ENCODE measurements at regions not wholly inside any gene's neighbourhood (a gene's known extent, or its start where the extent isn't known, plus 50 kb on each side); places are given as distances from the start of the nearest gene placed in this dataset.

DNA sequence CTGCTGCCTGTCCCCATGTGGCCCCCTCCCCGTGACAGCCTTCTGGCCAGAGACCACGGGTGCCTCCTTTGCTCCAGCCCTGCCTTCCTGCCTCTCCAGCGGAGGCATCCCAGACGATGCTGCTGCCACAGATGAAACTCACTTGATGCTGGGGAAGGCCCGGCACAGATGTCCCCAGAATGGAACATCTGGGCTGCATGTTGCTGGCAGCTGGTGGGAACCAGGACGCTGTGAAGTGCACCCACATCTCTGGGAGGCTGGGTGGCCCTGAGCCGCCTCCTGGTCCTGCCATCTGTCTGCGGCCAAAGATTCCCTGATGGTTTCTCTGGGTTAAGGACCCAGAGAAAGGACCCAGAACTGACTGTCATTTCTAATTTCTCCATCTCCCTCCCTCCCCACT lies 51.9 kb upstream of the PTPRS start:
- DNase-seq (ENCODE audit: low spot score) = no peak

DNA sequence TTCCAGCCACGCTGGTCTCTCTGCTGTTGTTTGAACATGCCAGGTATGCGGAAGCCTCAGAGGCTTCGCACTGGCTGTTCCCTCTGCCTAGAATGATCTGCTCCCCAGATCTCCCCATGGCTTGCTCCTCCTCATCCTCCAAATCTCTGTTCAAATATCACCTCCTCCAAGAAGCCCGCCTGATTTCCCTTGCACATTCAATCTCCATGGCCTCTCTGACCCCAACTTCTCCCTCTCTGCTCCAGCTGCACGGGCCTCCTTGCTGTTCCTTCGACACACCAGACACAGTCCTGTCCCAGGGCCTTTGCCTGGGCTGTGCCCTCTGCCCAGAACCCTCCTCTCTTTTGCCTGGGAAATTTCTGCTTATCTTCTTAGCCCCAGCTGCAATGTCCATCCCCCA lies 52.5 kb upstream of the PTPRS start:
- DNase-seq (ENCODE audit: low spot score) = no peak

DNA sequence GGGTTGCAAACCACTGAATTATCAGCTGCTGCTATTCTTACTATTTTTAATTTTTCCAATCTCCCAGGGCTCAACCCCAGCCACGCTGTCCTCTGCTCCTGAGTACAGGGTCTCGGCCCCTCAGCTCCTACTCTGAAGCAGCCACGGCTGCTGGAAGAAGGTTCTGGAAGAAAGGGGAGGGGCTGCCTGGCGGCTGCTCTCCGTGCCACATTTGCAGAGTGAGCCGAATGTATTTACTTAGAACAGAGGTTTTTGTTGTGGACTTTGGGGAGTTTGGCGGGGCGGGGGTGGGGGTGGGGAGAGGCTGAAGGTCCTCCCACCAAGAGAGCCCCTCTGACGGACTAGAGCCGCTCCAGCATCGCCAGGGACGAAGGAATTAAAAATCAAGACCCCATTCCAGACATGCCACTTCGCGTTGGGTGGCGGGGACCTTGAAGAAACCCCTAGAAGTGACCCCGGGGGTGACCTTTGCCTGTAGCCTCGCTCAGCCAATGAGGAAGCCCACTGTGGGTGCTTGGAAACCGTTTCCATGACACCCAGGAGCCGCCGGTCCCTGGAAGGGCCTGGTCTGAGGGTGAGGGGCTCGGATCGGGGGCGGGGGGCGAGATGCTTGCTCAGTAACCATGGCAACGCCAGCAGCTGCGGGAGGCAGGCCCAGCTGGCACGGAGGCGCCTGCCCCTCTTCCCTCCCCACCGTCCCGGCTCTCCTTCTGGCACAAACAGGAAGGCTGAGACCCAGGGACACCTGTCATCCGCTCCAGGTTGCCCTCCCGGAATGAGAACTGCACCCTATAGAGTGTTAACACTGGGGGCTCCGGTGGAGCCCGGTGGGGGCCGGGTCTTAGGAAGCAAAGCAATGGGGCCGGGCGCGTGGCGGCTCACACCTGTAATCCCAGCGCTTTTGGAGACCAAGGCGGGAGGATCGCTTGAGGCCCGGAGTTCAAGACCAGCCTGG lies 54.2 kb upstream of the PTPRS start:
- no peak for DNase-seq (ENCODE audit: low spot score)

DNA sequence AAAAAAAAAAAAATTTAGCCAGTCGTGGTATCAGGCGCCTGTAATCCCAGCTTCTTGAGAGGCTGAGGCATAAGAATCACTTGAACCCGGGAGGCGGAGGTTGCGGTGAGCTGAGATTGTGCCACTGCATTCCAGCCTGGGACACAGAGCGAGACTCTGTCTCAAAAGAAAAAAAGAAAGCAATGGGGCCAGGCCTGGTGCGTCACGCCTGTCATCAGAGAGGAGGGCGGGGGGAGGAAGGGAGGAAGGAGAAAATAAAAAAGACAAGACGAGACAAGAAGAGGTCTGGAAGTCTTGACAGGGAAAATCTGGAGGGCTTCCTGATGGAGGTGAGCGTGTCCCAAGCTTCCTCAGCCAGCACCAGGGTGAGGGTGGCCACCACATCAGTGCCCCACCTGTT lies 54.9 kb upstream of the PTPRS start:
- no peak for DNase-seq (ENCODE audit: low spot score)

DNA sequence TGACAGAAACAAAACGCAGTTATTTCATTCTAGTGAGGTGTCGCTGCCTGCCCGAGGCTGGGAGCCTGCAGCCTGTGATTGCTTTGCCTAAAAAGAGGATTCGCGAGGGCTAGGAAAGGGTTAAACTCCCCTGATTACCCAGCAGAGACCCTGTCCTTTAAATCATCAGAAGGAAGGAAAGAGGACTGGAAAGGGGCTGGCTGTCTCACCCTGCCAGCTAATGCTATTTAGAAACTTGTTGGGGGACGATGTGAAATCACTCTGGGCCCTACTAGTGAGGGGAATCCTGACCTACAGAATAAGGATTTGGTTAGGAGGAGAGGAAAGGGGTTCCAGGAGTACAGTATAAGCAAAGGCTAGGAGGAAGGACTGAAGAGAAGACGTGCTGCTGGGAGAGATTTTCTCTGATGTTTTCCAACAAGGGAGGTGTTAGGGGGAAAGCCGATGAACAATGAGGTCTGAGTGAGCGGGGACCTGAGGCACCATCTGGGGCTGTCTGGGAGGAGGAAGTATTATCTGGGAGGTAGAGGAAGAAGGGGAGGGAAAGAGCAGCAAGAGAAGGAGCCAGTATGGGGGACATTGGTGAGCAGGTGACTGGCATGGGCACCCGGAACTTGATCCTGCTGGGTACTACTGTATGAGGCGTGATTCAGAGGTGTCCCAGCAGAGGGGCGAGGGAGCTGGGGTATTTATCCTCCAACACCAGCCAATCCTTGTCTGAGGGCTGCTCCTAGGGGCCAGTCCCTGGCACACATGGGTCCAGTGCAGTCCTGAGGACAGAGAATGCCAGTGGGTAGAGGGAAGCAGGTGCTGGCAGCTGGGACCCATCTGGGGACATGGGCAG lies 55.7 kb upstream of the PTPRS start:
- DNase-seq (ENCODE audit: low spot score) = no peak

DNA sequence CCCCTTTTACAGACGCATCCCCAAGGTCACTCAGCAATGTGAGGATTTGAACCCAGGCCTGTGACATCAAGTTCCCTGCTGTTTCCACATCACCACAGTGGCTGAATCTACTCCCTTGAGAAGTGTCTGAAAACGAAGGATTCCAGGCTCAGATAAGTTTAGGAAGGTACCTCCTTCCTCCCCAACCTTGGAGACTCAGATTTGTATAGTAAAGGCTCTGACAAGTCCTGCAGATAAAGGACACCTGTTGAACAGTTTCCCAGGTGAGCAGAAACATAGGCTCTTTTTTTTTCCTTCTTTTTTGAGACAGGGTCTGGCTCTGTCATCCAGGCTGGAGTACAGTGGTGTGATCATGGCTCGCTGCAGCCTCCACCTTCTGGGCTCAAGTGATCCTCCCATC lies 56.4 kb upstream of the PTPRS start:
- no peak for DNase-seq (ENCODE audit: low spot score)

DNA sequence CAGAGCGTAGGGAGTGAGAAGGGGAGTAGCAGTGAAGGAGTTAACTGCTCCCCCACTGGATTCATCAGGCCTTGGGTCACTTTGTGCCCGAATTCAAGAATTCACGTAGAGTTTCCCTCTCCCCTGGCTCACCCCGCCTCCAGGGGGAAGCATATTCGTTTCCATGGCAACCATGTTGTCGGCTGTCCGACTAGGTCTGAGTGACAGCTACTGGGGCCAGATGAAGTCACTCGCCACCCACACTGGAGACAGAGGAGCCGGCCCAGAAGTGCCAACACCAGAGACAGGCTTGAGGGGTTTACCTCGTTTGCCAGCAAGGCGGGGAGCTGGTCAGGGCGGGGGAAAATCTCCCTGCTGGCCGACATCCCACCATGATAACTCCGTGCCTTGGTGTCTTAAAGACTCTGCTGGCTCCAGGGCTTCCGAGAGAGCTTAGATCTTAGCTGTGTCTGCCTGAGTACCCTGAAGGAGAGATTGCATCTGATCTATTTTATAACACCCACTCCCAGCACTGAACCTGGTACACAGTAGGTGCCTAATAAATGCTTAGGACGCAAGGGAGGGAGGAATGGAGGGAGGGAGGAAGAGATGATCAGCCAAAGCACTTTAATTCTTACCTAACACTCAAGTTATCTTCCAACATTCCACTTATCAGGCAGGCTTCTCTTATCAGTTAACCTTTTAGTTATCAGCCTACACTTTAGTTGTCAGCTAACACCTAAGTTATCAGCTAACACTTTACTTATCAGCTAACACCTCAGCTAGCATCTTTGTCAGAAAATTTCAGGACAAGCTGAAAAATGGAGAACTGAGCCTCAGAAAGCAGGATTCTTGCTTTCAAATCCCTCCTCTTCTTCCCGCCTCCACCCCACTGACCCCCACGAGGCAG lies 57.2 kb upstream of the ZNRF4 start:
- DNase-seq (ENCODE audit: low spot score) = no peak

DNA sequence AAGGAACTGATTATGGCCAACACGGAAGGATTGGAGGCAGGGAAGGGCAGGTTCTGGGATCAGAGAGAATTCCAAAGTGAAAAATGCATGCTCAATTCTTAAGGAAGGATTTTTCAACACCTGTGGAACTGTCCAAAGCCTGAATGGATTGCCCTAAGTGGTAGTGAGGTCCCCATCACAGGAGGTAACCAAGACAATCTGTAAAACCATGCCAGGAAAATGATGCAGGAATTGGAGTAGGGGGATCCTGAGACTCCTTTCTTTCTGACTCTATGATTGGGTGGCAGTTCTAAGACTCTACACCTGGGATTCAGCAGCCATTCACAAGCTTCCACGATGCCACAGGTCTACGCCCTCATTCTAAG lies 56.5 kb upstream of the ZNRF4 start:
- DNase-seq (ENCODE audit: low spot score) = no peak

DNA sequence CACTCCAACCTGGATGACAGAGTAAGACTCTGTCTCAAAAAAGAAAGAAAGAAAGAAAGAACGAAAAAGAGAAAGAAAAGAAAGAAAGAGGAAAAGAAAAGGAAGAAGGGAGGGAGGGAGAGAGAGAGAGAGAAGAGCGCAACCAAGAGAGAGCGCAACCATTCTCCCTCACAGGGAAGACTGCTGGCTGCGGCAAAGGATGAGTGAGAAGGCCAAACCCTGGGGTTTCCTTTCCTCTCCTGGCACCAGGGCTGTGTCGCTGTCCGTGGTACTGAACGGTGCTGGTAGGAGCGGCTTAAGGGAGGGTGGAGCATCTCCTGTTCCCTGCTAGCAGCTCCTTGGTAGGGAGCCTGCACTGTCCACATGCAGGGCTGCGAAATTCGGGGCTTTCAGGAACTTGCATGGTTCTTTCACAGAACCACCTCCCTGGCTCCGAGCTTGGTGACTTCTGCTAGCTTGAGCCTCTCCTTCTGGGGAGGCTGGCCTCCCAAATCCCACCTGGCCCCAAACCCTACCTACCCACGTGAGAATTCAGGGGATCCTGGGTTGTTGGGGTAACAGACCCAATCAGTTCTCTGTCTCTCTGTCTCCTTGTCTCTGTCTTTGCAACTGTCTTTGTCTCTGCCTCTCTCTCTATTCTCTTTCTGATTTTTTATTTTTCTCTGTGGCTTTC lies 51.1 kb upstream of the ZNRF4 start:
- peak; percentile 94 for DNase-seq (ENCODE audit: low spot score)
